ENCODE measurements at regions not wholly inside any gene's neighbourhood (a gene's known extent, or its start where the extent isn't known, plus 50 kb on each side); places are given as distances from the start of the nearest gene placed in this dataset.

DNA sequence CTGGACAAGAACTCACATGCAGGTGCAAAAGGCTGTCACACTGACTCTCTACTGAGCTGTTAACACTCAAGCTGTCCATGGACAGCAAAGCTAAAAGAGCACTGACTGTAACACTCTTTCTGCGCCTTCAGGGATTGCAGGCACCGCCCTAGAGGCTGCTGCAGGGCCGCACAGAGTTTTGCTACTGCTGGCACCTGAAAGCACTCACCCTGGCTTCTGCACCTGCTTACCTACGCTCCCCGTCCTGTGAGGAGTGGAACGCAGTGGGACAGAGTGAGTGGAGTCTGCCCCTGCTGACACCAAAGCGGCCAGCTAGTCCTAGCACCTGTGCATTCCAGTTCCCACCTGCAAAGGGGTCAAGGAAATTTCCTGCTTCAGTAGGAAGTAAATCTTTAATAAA, 941.3 kb downstream of the DIPK2A start:
- Histone ChIP-seq H3K4me2 (ENCODE audit: control insufficient read depth, extremely low read depth, insufficient read depth, low read depth, low read length) (no peak overlapping the region), H3K4me1 (ENCODE audit: control insufficient read depth, extremely low read depth, insufficient read depth, low read length) (no peaks in the 10 kb centered on the region), H3K9me3 (ENCODE audit: control insufficient read depth, low read depth, low read length) (no peaks in the 10 kb centered on the region), H2AFZ (ENCODE audit: control insufficient read depth, low read length) (no peak overlapping the region), H3K9me1 (ENCODE audit: control insufficient read depth, extremely low read depth, insufficient read depth, low read length) (no peaks in the 10 kb centered on the region), H3K36me3 (ENCODE audit: control insufficient read depth in 2 of 2, extremely low read depth in 1 of 2, insufficient read depth in 2 of 2, low read length in 2 of 2) (no peaks in the 10 kb centered on the region), H3K4me3 (ENCODE audit: control insufficient read depth in 2 of 3, extremely low read depth in 1 of 3, insufficient read depth in 2 of 3, low read depth in 1 of 3, low read length in 3 of 3) (no peak overlapping the region), H3K27ac (ENCODE audit: control insufficient read depth, insufficient read depth, low read length) (no peak overlapping the region), H4K20me1 (ENCODE audit: control insufficient read depth, extremely low read depth, insufficient read depth, low read length) (no peaks in the 10 kb centered on the region), H3K27me3 (ENCODE audit: control insufficient read depth, extremely low read depth, insufficient read depth, low read length) (no peaks in the 10 kb centered on the region), H3K9ac (ENCODE audit: control insufficient read depth, extremely low read depth, insufficient read depth, low read length) (no peak overlapping the region), H3K79me2 (ENCODE audit: control insufficient read depth, insufficient read depth, low read length) (no peaks in the 10 kb centered on the region)
- no peak for TF ChIP-seq EZH2 (IDR thresholded peaks at IDR 0.05; ENCODE audit: low read length)
- TF ChIP-seq, protein P1, sequence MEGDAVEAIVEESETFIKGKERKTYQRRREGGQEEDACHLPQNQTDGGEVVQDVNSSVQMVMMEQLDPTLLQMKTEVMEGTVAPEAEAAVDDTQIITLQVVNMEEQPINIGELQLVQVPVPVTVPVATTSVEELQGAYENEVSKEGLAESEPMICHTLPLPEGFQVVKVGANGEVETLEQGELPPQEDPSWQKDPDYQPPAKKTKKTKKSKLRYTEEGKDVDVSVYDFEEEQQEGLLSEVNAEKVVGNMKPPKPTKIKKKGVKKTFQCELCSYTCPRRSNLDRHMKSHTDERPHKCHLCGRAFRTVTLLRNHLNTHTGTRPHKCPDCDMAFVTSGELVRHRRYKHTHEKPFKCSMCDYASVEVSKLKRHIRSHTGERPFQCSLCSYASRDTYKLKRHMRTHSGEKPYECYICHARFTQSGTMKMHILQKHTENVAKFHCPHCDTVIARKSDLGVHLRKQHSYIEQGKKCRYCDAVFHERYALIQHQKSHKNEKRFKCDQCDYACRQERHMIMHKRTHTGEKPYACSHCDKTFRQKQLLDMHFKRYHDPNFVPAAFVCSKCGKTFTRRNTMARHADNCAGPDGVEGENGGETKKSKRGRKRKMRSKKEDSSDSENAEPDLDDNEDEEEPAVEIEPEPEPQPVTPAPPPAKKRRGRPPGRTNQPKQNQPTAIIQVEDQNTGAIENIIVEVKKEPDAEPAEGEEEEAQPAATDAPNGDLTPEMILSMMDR (optimal IDR thresholded peaks at IDR 0.05 in 1 of 3, IDR thresholded peaks at IDR 0.05 in 1 of 3, conservative IDR thresholded peaks at IDR 0.05 in 1 of 3; ENCODE audit: extremely low read depth in 1 of 3, insufficient read depth in 2 of 3, low read length in 3 of 3), result no peak
- FAIRE-seq, result no peak
- DNase-seq (ENCODE audit: low read depth, low spot score), result no peak
- dilution Hi-C loops (cut with MboI; ENCODE audit: extremely low pct_ligation_motif_present, low sequenced_read_pairs), result no loop called here

DNA sequence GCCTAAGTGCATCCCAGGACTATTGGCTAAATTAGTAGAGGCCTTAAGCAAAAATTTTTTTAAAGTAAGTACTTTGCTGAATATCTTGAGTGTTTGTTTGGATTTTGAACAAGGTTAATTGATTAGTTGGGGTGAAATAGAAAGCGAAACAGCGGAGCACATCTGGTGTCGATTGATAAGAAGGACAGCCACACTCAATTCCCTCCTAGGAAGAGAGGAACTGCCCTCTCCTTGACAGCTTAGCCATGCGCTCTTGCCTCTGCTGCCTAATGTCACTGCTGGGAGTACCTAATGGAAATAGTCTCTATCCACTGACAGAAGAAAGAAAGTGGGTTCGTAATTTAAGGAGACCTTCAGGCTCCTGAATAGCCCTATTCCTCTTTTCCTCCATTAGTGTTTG, 943.6 kb downstream of the DIPK2A start:
- Histone ChIP-seq H3K36me3 (ENCODE audit: control insufficient read depth in 2 of 2, extremely low read depth in 1 of 2, insufficient read depth in 2 of 2, low read length in 2 of 2) (no peaks in the 10 kb centered on the region), H3K9me1 (ENCODE audit: control insufficient read depth, extremely low read depth, insufficient read depth, low read length) (no peaks in the 10 kb centered on the region), H3K4me2 (ENCODE audit: control insufficient read depth, extremely low read depth, insufficient read depth, low read depth, low read length) (no peak overlapping the region), H3K79me2 (ENCODE audit: control insufficient read depth, insufficient read depth, low read length) (no peaks in the 10 kb centered on the region), H3K9me3 (ENCODE audit: control insufficient read depth, low read depth, low read length) (no peaks in the 10 kb centered on the region), H3K27ac (ENCODE audit: control insufficient read depth, insufficient read depth, low read length) (no peak overlapping the region), H2AFZ (ENCODE audit: control insufficient read depth, low read length) (no peak overlapping the region), H4K20me1 (ENCODE audit: control insufficient read depth, extremely low read depth, insufficient read depth, low read length) (no peaks in the 10 kb centered on the region), H3K4me1 (ENCODE audit: control insufficient read depth, extremely low read depth, insufficient read depth, low read length) (no peaks in the 10 kb centered on the region), H3K9ac (ENCODE audit: control insufficient read depth, extremely low read depth, insufficient read depth, low read length) (no peak overlapping the region), H3K27me3 (ENCODE audit: control insufficient read depth, extremely low read depth, insufficient read depth, low read length) (no peaks in the 10 kb centered on the region), H3K4me3 (ENCODE audit: control insufficient read depth in 2 of 3, extremely low read depth in 1 of 3, insufficient read depth in 2 of 3, low read depth in 1 of 3, low read length in 3 of 3) (no peak overlapping the region)
- FAIRE-seq, result no peak
- dilution Hi-C loops (cut with MboI; ENCODE audit: extremely low pct_ligation_motif_present, low sequenced_read_pairs), result no loop called here
- no peak for TF ChIP-seq EZH2 (IDR thresholded peaks at IDR 0.05; ENCODE audit: low read length)
- TF ChIP-seq, protein P1 (optimal IDR thresholded peaks at IDR 0.05 in 1 of 3, IDR thresholded peaks at IDR 0.05 in 1 of 3, conservative IDR thresholded peaks at IDR 0.05 in 1 of 3; ENCODE audit: extremely low read depth in 1 of 3, insufficient read depth in 2 of 3, low read length in 3 of 3), result no peak
- no peak for DNase-seq (ENCODE audit: low read depth, low spot score)
